SK-N-SH (cell line): ENCODE measurements at regions not wholly inside any gene's neighbourhood (a gene's known extent, or its start where the extent isn't known, plus 50 kb on each side); places are given as distances from the start of the nearest gene placed in this dataset.

Experiments used
- EP300 ChIP-seq, 2 experiments: IDR thresholded peaks; 2 replicates each; pipeline versions ENCODE4 v1.4.0 to v1.6.1; 2012; ENCODE audit warnings: borderline replicate concordance in 1 of 2, low read depth in 1 of 2, low read length in 1 of 2
- FOXM1 ChIP-seq: IDR thresholded peaks from 2 replicates; pipeline ENCODE4 v1.4.0; 2012; ENCODE audit warnings: low read depth, mild to moderate bottlenecking
- MAX ChIP-seq: IDR thresholded peaks from 2 replicates; pipeline ENCODE4 v1.4.0; 2012; ENCODE audit warnings: low read depth
- RAD21 ChIP-seq: IDR thresholded peaks from 2 replicates; pipeline ENCODE4 v1.6.1; 2012; ENCODE audit warnings: mild to moderate bottlenecking, low read length
- SMC3 ChIP-seq: IDR thresholded peaks from 2 replicates; pipeline ENCODE4 v1.6.1; 2012; ENCODE audit warnings: low read depth, low read length, improper control_type of control experiment
- TAF1 ChIP-seq: IDR thresholded peaks from 2 replicates; pipeline ENCODE4 v1.6.1; 2012; ENCODE audit warnings: low read depth, mild to moderate bottlenecking, low read length, moderate library complexity, borderline replicate concordance
- TF ChIP-seq, protein P1 (sequence below): fragments of 200-600 bp; sonication (generic); IDR thresholded peaks from 2 replicates; pipeline ENCODE4 v1.6.1; 2017; ENCODE audit warnings: antibody characterized with exemption, mild to moderate bottlenecking, moderate library complexity

- TF ChIP-seq MAX (no peak), EP300 (IDR thresholded peaks at IDR 0.05; ENCODE audit: borderline replicate concordance in 1 of 2, low read depth in 1 of 2, low read length in 1 of 2) (no peak), TAF1 (no peak), SMC3 (no peak), RAD21 (no peak), FOXM1 (no peak)
- TF ChIP-seq, protein P1, sequence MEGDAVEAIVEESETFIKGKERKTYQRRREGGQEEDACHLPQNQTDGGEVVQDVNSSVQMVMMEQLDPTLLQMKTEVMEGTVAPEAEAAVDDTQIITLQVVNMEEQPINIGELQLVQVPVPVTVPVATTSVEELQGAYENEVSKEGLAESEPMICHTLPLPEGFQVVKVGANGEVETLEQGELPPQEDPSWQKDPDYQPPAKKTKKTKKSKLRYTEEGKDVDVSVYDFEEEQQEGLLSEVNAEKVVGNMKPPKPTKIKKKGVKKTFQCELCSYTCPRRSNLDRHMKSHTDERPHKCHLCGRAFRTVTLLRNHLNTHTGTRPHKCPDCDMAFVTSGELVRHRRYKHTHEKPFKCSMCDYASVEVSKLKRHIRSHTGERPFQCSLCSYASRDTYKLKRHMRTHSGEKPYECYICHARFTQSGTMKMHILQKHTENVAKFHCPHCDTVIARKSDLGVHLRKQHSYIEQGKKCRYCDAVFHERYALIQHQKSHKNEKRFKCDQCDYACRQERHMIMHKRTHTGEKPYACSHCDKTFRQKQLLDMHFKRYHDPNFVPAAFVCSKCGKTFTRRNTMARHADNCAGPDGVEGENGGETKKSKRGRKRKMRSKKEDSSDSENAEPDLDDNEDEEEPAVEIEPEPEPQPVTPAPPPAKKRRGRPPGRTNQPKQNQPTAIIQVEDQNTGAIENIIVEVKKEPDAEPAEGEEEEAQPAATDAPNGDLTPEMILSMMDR = no peak
Observed at GRCh38 chr2:108101481-108101880, 115.2 kb downstream of the SLC5A7 start.
